RWPE2 (cell line): ENCODE measurements at regions not wholly inside any gene's neighbourhood (a gene's known extent, or its start where the extent isn't known, plus 50 kb on each side); places are given as distances from the start of the nearest gene placed in this dataset.

Experiments used
- ATAC-seq: fragments of 200-7000 bp; cut with Tn5 transposase; 3 replicates; pipeline ENCODE4 v1.9.1; 2021; ENCODE audit warnings: low read depth
- DNase-seq: peaks from one replicate; pipeline ENCODE4 v3.0.0-alpha.2; 2020; ENCODE audit warnings: low spot score
- H3K27ac ChIP-seq: fragments of 450-650 bp; 2 replicates; pipeline ENCODE4 v1.5.1; 2017; ENCODE audit warnings: mild to moderate bottlenecking; ENCODE audit not compliant: poor library complexity, severe bottlenecking
- H3K27me3 ChIP-seq: fragments of 250-450 bp; sonication (Bioruptor Pico); 2 replicates; pipeline ENCODE4 v1.5.1; 2021; ENCODE audit warnings: mild to moderate bottlenecking, moderate library complexity; ENCODE audit not compliant: insufficient read depth, poor library complexity, severe bottlenecking
- H3K36me3 ChIP-seq: fragments of 250-450 bp; sonication (Bioruptor Pico); 2 replicates; pipeline ENCODE4 v1.5.1; 2020; ENCODE audit warnings: low read depth, mild to moderate bottlenecking, moderate library complexity
- H3K4me1 ChIP-seq: fragments of 250-450 bp; sonication (Bioruptor Pico); 2 replicates; pipeline ENCODE4 v1.5.1; 2021; ENCODE audit warnings: mild to moderate bottlenecking, moderate library complexity; ENCODE audit not compliant: insufficient read depth, poor library complexity, severe bottlenecking
- H3K4me3 ChIP-seq: fragments of 250-450 bp; sonication (Bioruptor Pico); 2 replicates; pipeline ENCODE4 v1.5.1; 2021; ENCODE audit warnings: mild to moderate bottlenecking, moderate library complexity; ENCODE audit not compliant: severe bottlenecking
- H3K9me3 ChIP-seq: fragments of 250-450 bp; sonication (Bioruptor Pico); 2 replicates; pipeline ENCODE4 v1.5.1; 2021; ENCODE audit warnings: mild to moderate bottlenecking, moderate library complexity; ENCODE audit not compliant: severe bottlenecking
- CTCF ChIP-seq: fragments of 450-650 bp; IDR thresholded peaks from one replicate; pipeline ENCODE4 v1.5.1; 2017; ENCODE audit warnings: mild to moderate bottlenecking, moderate library complexity; ENCODE audit not compliant: poor library complexity, severe bottlenecking

GRCh38 chr6:21476112-21476511, 117.4 kb upstream of the SOX4 start:
- ATAC-seq (no peak), DNase-seq (no peak)
- Histone ChIP-seq H3K36me3 (no peaks in the 10 kb centered on the region), H3K4me1 (no peaks in the 10 kb centered on the region), H3K9me3 (no peaks in the 10 kb centered on the region), H3K27ac (no peak overlapping the region), H3K27me3 (no peaks in the 10 kb centered on the region), H3K4me3 (no peak overlapping the region)
- TF ChIP-seq CTCF, result no peak

- TF ChIP-seq CTCF, result no peak
- no peaks in the 10 kb centered on the region for H3K4me1 ChIP-seq
- DNase-seq (no peak), ATAC-seq (no peak)
- no peaks in the 10 kb centered on the region for H3K36me3 ChIP-seq
- H3K4me3 ChIP-seq, result no peak overlapping the region
- no peak overlapping the region for H3K27ac ChIP-seq
- H3K27me3 ChIP-seq, result no peaks in the 10 kb centered on the region
- H3K9me3 ChIP-seq, result no peaks in the 10 kb centered on the region
Observed at GRCh38 chr6:21478411-21478810, 115.1 kb upstream of the SOX4 start.

- Histone ChIP-seq H3K36me3 (no peaks in the 10 kb centered on the region), H3K4me3 (no peak overlapping the region), H3K27ac (no peak overlapping the region), H3K9me3 (no peaks in the 10 kb centered on the region), H3K27me3 (no peaks in the 10 kb centered on the region), H3K4me1 (no peaks in the 10 kb centered on the region)
- TF ChIP-seq CTCF, result no peak
- ATAC-seq (no peak), DNase-seq (no peak)
Observed at GRCh38 chr6:21478883-21479539, 114.5 kb upstream of the SOX4 start.

- no peaks in the 10 kb centered on the region for H3K36me3 ChIP-seq
- H3K27me3 ChIP-seq, result no peaks in the 10 kb centered on the region
- H3K4me1 ChIP-seq, result no peaks in the 10 kb centered on the region
- no peaks in the 10 kb centered on the region for H3K9me3 ChIP-seq
- DNase-seq (no peak), ATAC-seq (no peak)
- H3K27ac ChIP-seq, result no peak overlapping the region
- no peak for TF ChIP-seq CTCF
- no peak overlapping the region for H3K4me3 ChIP-seq
Observed at GRCh38 chr6:21486115-21486514, 107.4 kb upstream of the SOX4 start.

- Histone ChIP-seq H3K4me1 (no peaks in the 10 kb centered on the region), H3K27ac (no peak overlapping the region), H3K27me3 (no peaks in the 10 kb centered on the region), H3K4me3 (no peak overlapping the region), H3K9me3 (no peaks in the 10 kb centered on the region), H3K36me3 (no peaks in the 10 kb centered on the region)
- DNase-seq, result no peak
- ATAC-seq, result no peak
- no peak for TF ChIP-seq CTCF
Observed at GRCh38 chr6:21489826-21490225, 103.7 kb upstream of the SOX4 start.
